ENCODE measurements at regions not wholly inside any gene's neighbourhood (a gene's known extent, or its start where the extent isn't known, plus 50 kb on each side); places are given as distances from the start of the nearest gene placed in this dataset.

GRCh38 chr1:861714-862113 is 62.0 kb upstream of the SAMD11 start:
- TF ChIP-seq, protein P1, sequence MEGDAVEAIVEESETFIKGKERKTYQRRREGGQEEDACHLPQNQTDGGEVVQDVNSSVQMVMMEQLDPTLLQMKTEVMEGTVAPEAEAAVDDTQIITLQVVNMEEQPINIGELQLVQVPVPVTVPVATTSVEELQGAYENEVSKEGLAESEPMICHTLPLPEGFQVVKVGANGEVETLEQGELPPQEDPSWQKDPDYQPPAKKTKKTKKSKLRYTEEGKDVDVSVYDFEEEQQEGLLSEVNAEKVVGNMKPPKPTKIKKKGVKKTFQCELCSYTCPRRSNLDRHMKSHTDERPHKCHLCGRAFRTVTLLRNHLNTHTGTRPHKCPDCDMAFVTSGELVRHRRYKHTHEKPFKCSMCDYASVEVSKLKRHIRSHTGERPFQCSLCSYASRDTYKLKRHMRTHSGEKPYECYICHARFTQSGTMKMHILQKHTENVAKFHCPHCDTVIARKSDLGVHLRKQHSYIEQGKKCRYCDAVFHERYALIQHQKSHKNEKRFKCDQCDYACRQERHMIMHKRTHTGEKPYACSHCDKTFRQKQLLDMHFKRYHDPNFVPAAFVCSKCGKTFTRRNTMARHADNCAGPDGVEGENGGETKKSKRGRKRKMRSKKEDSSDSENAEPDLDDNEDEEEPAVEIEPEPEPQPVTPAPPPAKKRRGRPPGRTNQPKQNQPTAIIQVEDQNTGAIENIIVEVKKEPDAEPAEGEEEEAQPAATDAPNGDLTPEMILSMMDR (IDR thresholded peaks at IDR 0.05; ENCODE audit: poor library complexity) = no peak
- no peak for TF ChIP-seq EZH2 (IDR thresholded peaks at IDR 0.05; ENCODE audit: borderline replicate concordance)
- no peak for TF ChIP-seq EZH2phosphoT487 (IDR thresholded peaks at IDR 0.05; ENCODE audit: low read depth, severe bottlenecking, unreplicated experiment)
